ENCODE measurements at regions not wholly inside any gene's neighbourhood (a gene's known extent, or its start where the extent isn't known, plus 50 kb on each side); places are given as distances from the start of the nearest gene placed in this dataset.
"Not testable (repeated sequence)": the region's sequence is repeated elsewhere in the genome, so short reads cannot be mapped to it uniquely, and the experiment has no call there.

- not testable (repeated sequence) for TF ChIP-seq POLR2AphosphoS5, CTCF (IDR thresholded peaks at IDR 0.05)
Measured at GRCh38 chr5:164152539-164152938, 647.1 kb downstream of the MAT2B start.

All from transverse colon (tissue), 4 donors.